WTC11 (cell line): ENCODE measurements at regions not wholly inside any gene's neighbourhood (a gene's known extent, or its start where the extent isn't known, plus 50 kb on each side); places are given as distances from the start of the nearest gene placed in this dataset.

Experiments used
- ATAC-seq: fragments of 200-7000 bp; cut with Tn5 transposase; 2 replicates; pipeline ENCODE4 v1.10.0; 2021; ENCODE audit warnings: mild to moderate bottlenecking, moderate library complexity
- CTCF ChIA-PET: fragments of 300-600 bp; sonication (Branson Sonifier 250); formaldehyde crosslinking; loops from one replicate; lab custom pipeline; 2021; ENCODE audit warnings: antibody characterized with exemption; lab: Charles Lee
- POLR2A ChIA-PET: fragments of 350-600 bp; sonication (Branson Sonifier 250); formaldehyde crosslinking; loops from one replicate; lab custom pipeline; 2021; ENCODE audit warnings: antibody characterized with exemption; lab: Charles Lee
- DNase-seq: peaks from one replicate; pipeline ENCODE4 v3.0.0; 2021; ENCODE audit warnings: low spot score
- H3K27ac Mint-ChIP-seq: 2 replicates; pipeline ENCODE4 v1.8.0; 2021; ENCODE audit warnings: mixed read lengths
- H3K27me3 Mint-ChIP-seq: 2 replicates; pipeline ENCODE4 v1.8.0; 2021; ENCODE audit warnings: low read depth, mild to moderate bottlenecking, moderate library complexity, mixed read lengths
- H3K36me3 Mint-ChIP-seq: 2 replicates; pipeline ENCODE4 v1.8.0; 2021; ENCODE audit warnings: mixed read lengths
- H3K4me1 Mint-ChIP-seq: 2 replicates; pipeline ENCODE4 v1.8.0; 2022; ENCODE audit warnings: mixed read lengths
- H3K4me3 Mint-ChIP-seq: 2 replicates; pipeline ENCODE4 v1.8.0; 2021; ENCODE audit warnings: mild to moderate bottlenecking, moderate library complexity, mixed read lengths
- H3K9me3 Mint-ChIP-seq: 2 replicates; pipeline ENCODE4 v1.8.0; 2021; ENCODE audit warnings: mixed read lengths
- ATF1 ChIP-seq: sonication (generic); formaldehyde crosslinking; IDR thresholded peaks from 2 replicates; pipeline ENCODE4 v1.8.1; 2023; ENCODE audit warnings: mild to moderate bottlenecking, moderate library complexity, missing genetic modification reagents
- ELF4 ChIP-seq: sonication (generic); formaldehyde crosslinking; IDR thresholded peaks from 2 replicates; pipeline ENCODE4 v1.8.1; 2022; ENCODE audit warnings: low read depth, mild to moderate bottlenecking, moderate library complexity, missing genetic modification reagents
- FOXJ3 ChIP-seq: sonication (generic); formaldehyde crosslinking; IDR thresholded peaks from 2 replicates; pipeline ENCODE4 v1.9.0; 2021; ENCODE audit warnings: missing genetic modification reagents, mild to moderate bottlenecking, borderline replicate concordance
- KAT7 ChIP-seq: sonication (generic); formaldehyde crosslinking; IDR thresholded peaks from 2 replicates; pipeline ENCODE4 v1.8.1; 2023; ENCODE audit warnings: missing genetic modification reagents, mild to moderate bottlenecking, borderline replicate concordance
- NR2C2 ChIP-seq: sonication (generic); formaldehyde crosslinking; IDR thresholded peaks from 2 replicates; pipeline ENCODE4 v1.8.0; 2022; ENCODE audit warnings: mild to moderate bottlenecking, missing genetic modification reagents
- PRDM15 ChIP-seq: sonication (generic); formaldehyde crosslinking; IDR thresholded peaks from 2 replicates; pipeline ENCODE4 v1.8.0; 2022; ENCODE audit warnings: missing genetic modification reagents
- TCF7 ChIP-seq: sonication (generic); formaldehyde crosslinking; IDR thresholded peaks from 2 replicates; pipeline ENCODE4 v1.8.0; 2022; ENCODE audit warnings: mild to moderate bottlenecking, low read depth, missing genetic modification reagents, moderate library complexity
- TEAD1 ChIP-seq: sonication (generic); formaldehyde crosslinking; IDR thresholded peaks from 2 replicates; pipeline ENCODE4 v1.8.0; 2022; ENCODE audit warnings: mild to moderate bottlenecking, missing genetic modification reagents
- TEAD4 ChIP-seq: sonication (generic); formaldehyde crosslinking; IDR thresholded peaks from 2 replicates; pipeline ENCODE4 v1.8.0; 2022; ENCODE audit warnings: mild to moderate bottlenecking, missing genetic modification reagents
- TP53 ChIP-seq: sonication (generic); formaldehyde crosslinking; IDR thresholded peaks from 2 replicates; pipeline ENCODE4 v1.8.1; 2023; ENCODE audit warnings: mild to moderate bottlenecking, missing genetic modification reagents
- ZBTB21 ChIP-seq: sonication (generic); formaldehyde crosslinking; IDR thresholded peaks from 2 replicates; pipeline ENCODE4 v1.8.1; 2023; ENCODE audit warnings: mild to moderate bottlenecking, missing genetic modification reagents, borderline replicate concordance
- ZNF219 ChIP-seq: sonication (generic); formaldehyde crosslinking; IDR thresholded peaks from 2 replicates; pipeline ENCODE4 v1.8.0; 2023; ENCODE audit warnings: missing genetic modification reagents, mild to moderate bottlenecking, borderline replicate concordance
- ZNF232 ChIP-seq: sonication (generic); formaldehyde crosslinking; IDR thresholded peaks from 2 replicates; pipeline ENCODE4 v1.8.0; 2022; ENCODE audit warnings: mild to moderate bottlenecking, missing genetic modification reagents
- ZNF396 ChIP-seq: fragments of 250-450 bp; sonication (Bioruptor Pico); IDR thresholded peaks from 2 replicates; pipeline ENCODE4 v1.8.0; 2021; ENCODE audit warnings: mild to moderate bottlenecking, moderate library complexity, borderline replicate concordance
- ZNF423 ChIP-seq: fragments of 250-450 bp; sonication (Bioruptor Pico); IDR thresholded peaks from 2 replicates; pipeline ENCODE4 v2.1.2; 2022; ENCODE audit warnings: mild to moderate bottlenecking, moderate library complexity
- ZNF671 ChIP-seq: fragments of 250-450 bp; sonication (Bioruptor Pico); IDR thresholded peaks from 2 replicates; pipeline ENCODE4 v1.8.0; 2021; ENCODE audit warnings: mild to moderate bottlenecking
- TF ChIP-seq, protein P1 (sequence below): sonication (generic); formaldehyde crosslinking; IDR thresholded peaks from 2 replicates; pipeline ENCODE4 v1.8.1; 2023; ENCODE audit warnings: mild to moderate bottlenecking, missing genetic modification reagents, moderate library complexity
- TF ChIP-seq, protein P2 (sequence below): fragments of 250-450 bp; sonication (Bioruptor Pico); IDR thresholded peaks from 2 replicates; pipeline ENCODE4 v1.9.0; 2021; ENCODE audit warnings: mild to moderate bottlenecking
- TF ChIP-seq, protein P3 (sequence below): sonication (generic); formaldehyde crosslinking; IDR thresholded peaks from 2 replicates; pipeline ENCODE4 v1.8.1; 2022; ENCODE audit warnings: low read depth, mild to moderate bottlenecking, moderate library complexity, missing genetic modification reagents, borderline replicate concordance
- TF ChIP-seq, protein P4 (sequence below): sonication (generic); formaldehyde crosslinking; IDR thresholded peaks from 2 replicates; pipeline ENCODE4 v1.8.1; 2022; ENCODE audit warnings: mild to moderate bottlenecking, moderate library complexity, missing genetic modification reagents
- TF ChIP-seq, protein P5 (sequence below): fragments of 250-450 bp; sonication (Bioruptor Pico); conservative IDR thresholded peaks from 2 replicates; pipeline ENCODE4 v1.9.0; 2021; ENCODE audit warnings: mild to moderate bottlenecking
- TF ChIP-seq, protein P6 (sequence below): sonication (generic); formaldehyde crosslinking; IDR thresholded peaks from 2 replicates; pipeline ENCODE4 v1.8.1; 2023; ENCODE audit warnings: mild to moderate bottlenecking, missing genetic modification reagents
- TF ChIP-seq, protein P7 (sequence below): sonication (generic); formaldehyde crosslinking; IDR thresholded peaks from 2 replicates; pipeline ENCODE4 v1.8.1; 2023; ENCODE audit warnings: mild to moderate bottlenecking, moderate library complexity, missing genetic modification reagents

DNA sequence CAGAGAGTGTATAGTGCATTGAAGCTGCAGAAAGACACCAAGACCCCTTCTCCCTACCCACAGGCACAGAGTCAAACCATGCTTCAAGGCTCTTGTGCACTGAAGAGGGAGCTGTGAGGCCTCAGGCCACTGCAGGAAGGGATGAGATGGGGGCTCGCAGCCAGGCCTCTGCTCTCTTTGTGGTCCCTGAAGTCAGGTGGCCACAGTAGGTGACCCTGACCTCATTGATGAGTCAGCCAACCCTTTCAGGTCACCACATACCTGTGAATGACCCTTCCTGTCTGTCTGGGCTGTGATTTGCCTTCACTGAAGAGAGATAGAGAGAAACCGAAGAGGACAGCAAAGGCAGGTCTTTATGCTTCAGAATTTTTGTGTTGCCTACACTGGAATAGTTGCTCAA, 372.1 kb downstream of the ACTL7B start:
- no peaks in the 10 kb centered on the region; the same call in 1 of the 2 replicates for H3K27me3 Mint-ChIP-seq

GRCh38 chr9:108479989-108480652, 375.7 kb downstream of the ACTL7B start:
- POLR2A ChIA-PET: no interaction called here
- CTCF ChIA-PET: no interaction called here
- H3K36me3 Mint-ChIP-seq: no peaks in the 10 kb centered on the region
- ATAC-seq: no peak
- H3K4me3 Mint-ChIP-seq: no peak overlapping the region
- H3K27ac Mint-ChIP-seq: no peak overlapping the region
- H3K4me1 Mint-ChIP-seq: peaks cover 6% of the 10 kb centered on the region; the same call in 1 of the 2 replicates
- no peak for TF ChIP-seq ZNF219 (CRISPR knock-in tag)
- TF ChIP-seq PRDM15 (CRISPR knock-in tag): no peak
- TF ChIP-seq, protein P1, sequence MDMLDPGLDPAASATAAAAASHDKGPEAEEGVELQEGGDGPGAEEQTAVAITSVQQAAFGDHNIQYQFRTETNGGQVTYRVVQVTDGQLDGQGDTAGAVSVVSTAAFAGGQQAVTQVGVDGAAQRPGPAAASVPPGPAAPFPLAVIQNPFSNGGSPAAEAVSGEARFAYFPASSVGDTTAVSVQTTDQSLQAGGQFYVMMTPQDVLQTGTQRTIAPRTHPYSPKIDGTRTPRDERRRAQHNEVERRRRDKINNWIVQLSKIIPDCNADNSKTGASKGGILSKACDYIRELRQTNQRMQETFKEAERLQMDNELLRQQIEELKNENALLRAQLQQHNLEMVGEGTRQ: no peak
- no peak for TF ChIP-seq ZNF396 (CRISPR knock-in tag)
- no peak for TF ChIP-seq NR2C2 (CRISPR knock-in tag)
- no peak for TF ChIP-seq ZNF232 (CRISPR knock-in tag)
- TF ChIP-seq, protein P2, sequence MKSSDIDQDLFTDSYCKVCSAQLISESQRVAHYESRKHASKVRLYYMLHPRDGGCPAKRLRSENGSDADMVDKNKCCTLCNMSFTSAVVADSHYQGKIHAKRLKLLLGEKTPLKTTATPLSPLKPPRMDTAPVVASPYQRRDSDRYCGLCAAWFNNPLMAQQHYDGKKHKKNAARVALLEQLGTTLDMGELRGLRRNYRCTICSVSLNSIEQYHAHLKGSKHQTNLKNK: no peak
- TF ChIP-seq, protein P3, sequence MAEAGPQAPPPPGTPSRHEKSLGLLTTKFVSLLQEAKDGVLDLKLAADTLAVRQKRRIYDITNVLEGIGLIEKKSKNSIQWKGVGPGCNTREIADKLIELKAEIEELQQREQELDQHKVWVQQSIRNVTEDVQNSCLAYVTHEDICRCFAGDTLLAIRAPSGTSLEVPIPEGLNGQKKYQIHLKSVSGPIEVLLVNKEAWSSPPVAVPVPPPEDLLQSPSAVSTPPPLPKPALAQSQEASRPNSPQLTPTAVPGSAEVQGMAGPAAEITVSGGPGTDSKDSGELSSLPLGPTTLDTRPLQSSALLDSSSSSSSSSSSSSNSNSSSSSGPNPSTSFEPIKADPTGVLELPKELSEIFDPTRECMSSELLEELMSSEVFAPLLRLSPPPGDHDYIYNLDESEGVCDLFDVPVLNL (CRISPR knock-in tag): no peak
- no peak for TF ChIP-seq ZBTB21 (CRISPR knock-in tag)
- TF ChIP-seq KAT7: no peak
- TF ChIP-seq TCF7 (CRISPR knock-in tag): no peak
- TF ChIP-seq TP53 (CRISPR knock-in tag): no peak
- no peak for TF ChIP-seq ELF4 (CRISPR knock-in tag)
- TF ChIP-seq TEAD1 (CRISPR knock-in tag): no peak
- TF ChIP-seq, protein P4, sequence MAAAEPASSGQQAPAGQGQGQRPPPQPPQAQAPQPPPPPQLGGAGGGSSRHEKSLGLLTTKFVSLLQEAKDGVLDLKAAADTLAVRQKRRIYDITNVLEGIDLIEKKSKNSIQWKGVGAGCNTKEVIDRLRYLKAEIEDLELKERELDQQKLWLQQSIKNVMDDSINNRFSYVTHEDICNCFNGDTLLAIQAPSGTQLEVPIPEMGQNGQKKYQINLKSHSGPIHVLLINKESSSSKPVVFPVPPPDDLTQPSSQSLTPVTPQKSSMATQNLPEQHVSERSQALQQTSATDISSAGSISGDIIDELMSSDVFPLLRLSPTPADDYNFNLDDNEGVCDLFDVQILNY (CRISPR knock-in tag): no peak
- TF ChIP-seq, all 79 proteins: peak for 0
- no peak for DNase-seq
- Mint-ChIP-seq H3K9me3 (no peaks in the 10 kb centered on the region), H3K27me3 (no peaks in the 10 kb centered on the region)

More for the DNA sequence above, 372.1 kb downstream of the ACTL7B start:
- TF ChIP-seq ZNF423 (CRISPR knock-in tag) (no peak), ATF1 (CRISPR knock-in tag) (no peak), ZNF671 (CRISPR knock-in tag) (no peak), ELF4 (CRISPR knock-in tag) (no peak), FOXJ3 (CRISPR knock-in tag) (no peak), TEAD4 (CRISPR knock-in tag) (no peak)
- TF ChIP-seq, protein P5, sequence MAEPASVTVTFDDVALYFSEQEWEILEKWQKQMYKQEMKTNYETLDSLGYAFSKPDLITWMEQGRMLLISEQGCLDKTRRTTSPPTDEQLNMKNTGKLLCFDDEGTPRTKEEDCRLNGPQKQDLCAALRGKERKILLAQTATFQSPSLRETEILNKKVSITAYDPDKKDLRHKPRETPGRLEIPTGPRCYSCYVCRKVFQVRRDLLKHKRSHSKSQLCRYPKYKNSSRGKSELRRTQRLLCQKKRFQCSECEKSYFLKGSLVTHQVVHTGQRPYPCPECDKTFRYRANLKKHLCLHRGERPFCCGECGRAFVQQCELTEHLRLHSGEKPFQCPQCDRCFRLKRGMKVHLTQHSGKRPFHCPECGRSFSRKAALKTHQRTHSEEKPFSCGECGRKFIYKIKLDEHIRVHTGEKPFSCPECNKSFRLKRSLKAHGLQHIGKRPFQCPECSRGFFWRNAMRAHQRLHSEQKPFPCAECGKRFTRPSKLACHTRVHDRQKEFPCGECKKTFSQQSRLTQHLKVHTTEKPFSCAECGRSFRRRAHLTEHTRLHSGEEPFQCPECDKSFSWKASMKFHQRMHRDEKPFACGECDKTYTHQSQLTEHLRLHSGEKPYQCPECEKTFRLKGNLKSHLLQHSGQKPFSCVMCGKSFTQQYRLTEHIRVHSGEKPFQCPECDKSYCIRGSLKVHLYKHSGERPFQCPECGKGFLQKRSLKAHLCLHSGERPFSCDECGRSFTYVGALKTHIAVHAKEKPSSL (CRISPR knock-in tag): no peak
- TF ChIP-seq, protein P6, sequence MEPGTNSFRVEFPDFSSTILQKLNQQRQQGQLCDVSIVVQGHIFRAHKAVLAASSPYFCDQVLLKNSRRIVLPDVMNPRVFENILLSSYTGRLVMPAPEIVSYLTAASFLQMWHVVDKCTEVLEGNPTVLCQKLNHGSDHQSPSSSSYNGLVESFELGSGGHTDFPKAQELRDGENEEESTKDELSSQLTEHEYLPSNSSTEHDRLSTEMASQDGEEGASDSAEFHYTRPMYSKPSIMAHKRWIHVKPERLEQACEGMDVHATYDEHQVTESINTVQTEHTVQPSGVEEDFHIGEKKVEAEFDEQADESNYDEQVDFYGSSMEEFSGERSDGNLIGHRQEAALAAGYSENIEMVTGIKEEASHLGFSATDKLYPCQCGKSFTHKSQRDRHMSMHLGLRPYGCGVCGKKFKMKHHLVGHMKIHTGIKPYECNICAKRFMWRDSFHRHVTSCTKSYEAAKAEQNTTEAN (CRISPR knock-in tag): no peak
- TF ChIP-seq, protein P7, sequence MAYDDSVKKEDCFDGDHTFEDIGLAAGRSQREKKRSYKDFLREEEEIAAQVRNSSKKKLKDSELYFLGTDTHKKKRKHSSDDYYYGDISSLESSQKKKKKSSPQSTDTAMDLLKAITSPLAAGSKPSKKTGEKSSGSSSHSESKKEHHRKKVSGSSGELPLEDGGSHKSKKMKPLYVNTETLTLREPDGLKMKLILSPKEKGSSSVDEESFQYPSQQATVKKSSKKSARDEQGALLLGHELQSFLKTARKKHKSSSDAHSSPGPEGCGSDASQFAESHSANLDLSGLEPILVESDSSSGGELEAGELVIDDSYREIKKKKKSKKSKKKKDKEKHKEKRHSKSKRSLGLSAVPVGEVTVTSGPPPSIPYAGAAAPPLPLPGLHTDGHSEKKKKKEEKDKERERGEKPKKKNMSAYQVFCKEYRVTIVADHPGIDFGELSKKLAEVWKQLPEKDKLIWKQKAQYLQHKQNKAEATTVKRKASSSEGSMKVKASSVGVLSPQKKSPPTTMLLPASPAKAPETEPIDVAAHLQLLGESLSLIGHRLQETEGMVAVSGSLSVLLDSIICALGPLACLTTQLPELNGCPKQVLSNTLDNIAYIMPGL (CRISPR knock-in tag): no peak
- no peak for ATAC-seq
- Mint-ChIP-seq H3K9me3 (peaks cover 7% of the 10 kb centered on the region; the same call in 1 of the 2 replicates), H3K4me3 (no peak overlapping the region), H3K36me3 (no peaks in the 10 kb centered on the region), H3K27ac (no peak overlapping the region), H3K4me1 (peaks cover 6% of the 10 kb centered on the region; the same call in 1 of the 2 replicates)
- POLR2A ChIA-PET: no interaction called here
- CTCF ChIA-PET: interaction anchor here (1.1 kb wide), 1 partner anchor 201 kb away, joined by 3 read pairs; no protein-coding TSS in a partner anchor
- DNase-seq: no peak
